Activated B cell treated with CpG ODN at 0.5 μM for 24 hours (primary cell): ENCODE measurements at regions not wholly inside any gene's neighbourhood (a gene's known extent, or its start where the extent isn't known, plus 50 kb on each side); places are given as distances from the start of the nearest gene placed in this dataset.

Experiments
- ATAC-seq: fragments of 200-7000 bp; cut with Tn5 transposase; one replicate; pipeline ENCODE4 v1.10.0; 2021; ENCODE audit warnings: low read depth, mild to moderate bottlenecking, moderate library complexity
- CTCF ChIA-PET: fragments of 350-600 bp; sonication (Branson Sonifier 250); formaldehyde crosslinking; loops from one replicate; lab custom pipeline; 2021; ENCODE audit warnings: antibody characterized with exemption; lab: Charles Lee
- POLR2A ChIA-PET: fragments of 350-600 bp; sonication (Branson Sonifier 250); formaldehyde crosslinking; loops from one replicate; lab custom pipeline; 2021; ENCODE audit warnings: antibody characterized with exemption; lab: Charles Lee
- DNase-seq: peaks from one replicate; pipeline ENCODE4 v3.0.0; 2022
- H3K27ac Mint-ChIP-seq: one replicate; pipeline ENCODE4 v1.8.0; 2020; ENCODE audit warnings: mixed read lengths
- H3K27me3 Mint-ChIP-seq: one replicate; pipeline ENCODE4 v1.8.0; 2021; ENCODE audit warnings: mixed read lengths
- H3K36me3 Mint-ChIP-seq: one replicate; pipeline ENCODE4 v1.8.0; 2021; ENCODE audit warnings: low read depth, mixed read lengths
- H3K4me1 Mint-ChIP-seq: one replicate; pipeline ENCODE4 v1.8.0; 2021; ENCODE audit warnings: mixed read lengths
- H3K4me3 Mint-ChIP-seq: one replicate; pipeline ENCODE4 v1.8.0; 2020; ENCODE audit warnings: mild to moderate bottlenecking, mixed read lengths
- H3K9me3 Mint-ChIP-seq: one replicate; pipeline ENCODE4 v1.8.0; 2020; ENCODE audit warnings: mixed read lengths
- CTCF ChIP-seq: fragments of 200-600 bp; IDR thresholded peaks from one replicate; pipeline ENCODE4 v1.8.0; 2022; ENCODE audit warnings: antibody characterized with exemption, mild to moderate bottlenecking
- intact Hi-C: fragments of 100-400 bp; cut with micrococcal nuclease; formaldehyde crosslinking; loops from one replicate; pipeline ENCODE4 v1.15.1; 2024

- no peak for DNase-seq
- Mint-ChIP-seq H3K4me1 (no peaks in the 10 kb centered on the region), H3K36me3 (no peaks in the 10 kb centered on the region), H3K4me3 (no peak overlapping the region), H3K27ac (no peak overlapping the region), H3K27me3 (peaks cover 5% of the 10 kb centered on the region), H3K9me3 (no peaks in the 10 kb centered on the region)
- CTCF ChIA-PET: no interaction called here
- intact Hi-C loops: no loop called here
- POLR2A ChIA-PET: no interaction called here
- TF ChIP-seq CTCF: no peak
- no peak for ATAC-seq
These were observed 376.9 kb downstream of the PPP3CA start for GRCh38 chr4:100970414-100970813.

GRCh38 chr4:100969925-100970324, 377.4 kb downstream of the PPP3CA start:
- no peaks in the 10 kb centered on the region for H3K9me3 Mint-ChIP-seq
- H3K27me3 Mint-ChIP-seq: peaks cover 5% of the 10 kb centered on the region
- no peaks in the 10 kb centered on the region for H3K4me1 Mint-ChIP-seq
- no peak for TF ChIP-seq CTCF
- no peak for ATAC-seq
- no peak for DNase-seq
- ChIA-PET CTCF (no interaction called here), POLR2A (no interaction called here)
- intact Hi-C loops: no loop called here
- H3K27ac Mint-ChIP-seq: no peak overlapping the region
- H3K36me3 Mint-ChIP-seq: no peaks in the 10 kb centered on the region
- H3K4me3 Mint-ChIP-seq: no peak overlapping the region

GRCh38 chr4:100968046-100968445, 379.3 kb downstream of the PPP3CA start:
- ChIA-PET POLR2A (no interaction called here), CTCF (no interaction called here)

GRCh38 chr4:100963627-100964026, 383.7 kb downstream of the PPP3CA start:
- H3K36me3 Mint-ChIP-seq: no peaks in the 10 kb centered on the region
- intact Hi-C loops: no loop called here
- H3K4me3 Mint-ChIP-seq: no peak overlapping the region
- no peak for DNase-seq
- H3K27me3 Mint-ChIP-seq: no peaks in the 10 kb centered on the region
- ATAC-seq: no peak
- H3K4me1 Mint-ChIP-seq: no peaks in the 10 kb centered on the region
- POLR2A ChIA-PET: no interaction called here
- no peak overlapping the region for H3K27ac Mint-ChIP-seq
- CTCF ChIA-PET: no interaction called here
- no peak for TF ChIP-seq CTCF
- H3K9me3 Mint-ChIP-seq: no peaks in the 10 kb centered on the region

More at GRCh38 chr4:100968046-100968445, 379.3 kb downstream of the PPP3CA start:
- no peaks in the 10 kb centered on the region for H3K9me3 Mint-ChIP-seq
- TF ChIP-seq CTCF: no peak
- no peaks in the 10 kb centered on the region for H3K36me3 Mint-ChIP-seq
- intact Hi-C loops: no loop called here
- no peak overlapping the region for H3K4me3 Mint-ChIP-seq
- peaks cover 5% of the 10 kb centered on the region for H3K27me3 Mint-ChIP-seq
- no peak overlapping the region for H3K27ac Mint-ChIP-seq
- ATAC-seq (no peak), DNase-seq (no peak)
- H3K4me1 Mint-ChIP-seq: no peaks in the 10 kb centered on the region

GRCh38 chr4:100962698-100963097, 384.6 kb downstream of the PPP3CA start:
- H3K27ac Mint-ChIP-seq: no peak overlapping the region
- CTCF ChIA-PET: no interaction called here
- H3K4me3 Mint-ChIP-seq: no peak overlapping the region
- DNase-seq (no peak), ATAC-seq (no peak)
- no peaks in the 10 kb centered on the region for H3K27me3 Mint-ChIP-seq
- H3K9me3 Mint-ChIP-seq: no peaks in the 10 kb centered on the region
- H3K4me1 Mint-ChIP-seq: no peaks in the 10 kb centered on the region
- POLR2A ChIA-PET: no interaction called here
- H3K36me3 Mint-ChIP-seq: no peaks in the 10 kb centered on the region
- intact Hi-C loops: no loop called here
- no peak for TF ChIP-seq CTCF
